Hepatocyte (in vitro differentiated cells): ENCODE measurements at regions not wholly inside any gene's neighbourhood (a gene's known extent, or its start where the extent isn't known, plus 50 kb on each side); places are given as distances from the start of the nearest gene placed in this dataset.

Experiments used
- EZH2phosphoT487 ChIP-seq: fragments of 200-600 bp; sonication (generic); IDR thresholded peaks from one replicate; pipeline ENCODE4 v1.6.1; 2018; ENCODE audit warnings: antibody characterized with exemption, mild to moderate bottlenecking, low read depth, moderate library complexity; ENCODE audit not compliant: unreplicated experiment, severe bottlenecking
- TF ChIP-seq, protein P1 (sequence below): fragments of 200-600 bp; sonication (generic); IDR thresholded peaks from 2 replicates; pipeline ENCODE4 v1.5.1; 2016; ENCODE audit warnings: antibody characterized with exemption, mild to moderate bottlenecking; ENCODE audit not compliant: poor library complexity

DNA sequence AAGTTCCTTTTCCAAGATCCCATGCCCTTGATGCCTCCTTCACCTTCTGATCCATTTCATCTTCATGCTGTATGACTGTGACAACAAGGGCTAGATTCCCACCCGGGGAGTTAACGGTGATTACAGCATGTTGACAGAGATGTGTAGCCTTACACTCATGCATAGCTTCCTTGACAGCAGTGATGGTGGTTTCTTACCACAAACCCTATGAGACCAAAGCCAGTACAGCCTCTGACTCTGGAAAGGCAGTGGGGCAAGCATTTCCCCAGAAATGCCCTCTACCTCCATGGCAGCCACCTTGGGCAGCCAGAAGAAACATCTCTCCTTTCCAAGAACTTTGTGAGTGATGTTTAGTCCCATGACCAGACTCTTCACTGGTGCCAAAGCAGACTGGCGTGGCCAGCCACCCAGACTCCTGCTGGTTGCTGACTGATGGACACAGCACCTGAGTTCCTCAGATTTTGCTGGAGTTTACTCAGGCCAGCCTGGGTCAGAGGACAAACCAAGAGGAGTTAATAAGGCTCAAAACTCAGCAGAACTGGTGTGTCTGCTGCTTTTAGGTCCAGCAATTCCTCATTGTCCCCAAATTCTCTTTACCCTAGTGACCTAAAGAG lies 199.7 kb upstream of the SLC27A6 start:
- TF ChIP-seq, protein P1, sequence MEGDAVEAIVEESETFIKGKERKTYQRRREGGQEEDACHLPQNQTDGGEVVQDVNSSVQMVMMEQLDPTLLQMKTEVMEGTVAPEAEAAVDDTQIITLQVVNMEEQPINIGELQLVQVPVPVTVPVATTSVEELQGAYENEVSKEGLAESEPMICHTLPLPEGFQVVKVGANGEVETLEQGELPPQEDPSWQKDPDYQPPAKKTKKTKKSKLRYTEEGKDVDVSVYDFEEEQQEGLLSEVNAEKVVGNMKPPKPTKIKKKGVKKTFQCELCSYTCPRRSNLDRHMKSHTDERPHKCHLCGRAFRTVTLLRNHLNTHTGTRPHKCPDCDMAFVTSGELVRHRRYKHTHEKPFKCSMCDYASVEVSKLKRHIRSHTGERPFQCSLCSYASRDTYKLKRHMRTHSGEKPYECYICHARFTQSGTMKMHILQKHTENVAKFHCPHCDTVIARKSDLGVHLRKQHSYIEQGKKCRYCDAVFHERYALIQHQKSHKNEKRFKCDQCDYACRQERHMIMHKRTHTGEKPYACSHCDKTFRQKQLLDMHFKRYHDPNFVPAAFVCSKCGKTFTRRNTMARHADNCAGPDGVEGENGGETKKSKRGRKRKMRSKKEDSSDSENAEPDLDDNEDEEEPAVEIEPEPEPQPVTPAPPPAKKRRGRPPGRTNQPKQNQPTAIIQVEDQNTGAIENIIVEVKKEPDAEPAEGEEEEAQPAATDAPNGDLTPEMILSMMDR = no peak
- no peak for TF ChIP-seq EZH2phosphoT487
